22Rv1 (cell line): ENCODE measurements at regions not wholly inside any gene's neighbourhood (a gene's known extent, or its start where the extent isn't known, plus 50 kb on each side); places are given as distances from the start of the nearest gene placed in this dataset.

Source experiments
- H3K27ac ChIP-seq: fragments of 450-650 bp; 2 replicates; pipeline ENCODE4 v1.5.1; 2017
- ZFX ChIP-seq: fragments of 450-650 bp; IDR thresholded peaks from 2 replicates; pipeline ENCODE4 v1.6.1; 2017; ENCODE audit warnings: antibody characterized with exemption, borderline replicate concordance
- TF ChIP-seq, protein P1 (sequence below): fragments of 450-650 bp; IDR thresholded peaks from 2 replicates; pipeline ENCODE4 v1.5.1; 2017; ENCODE audit warnings: mild to moderate bottlenecking

GRCh38 chr2:120958623-120959366 lies 223.1 kb downstream of the GLI2 start:
- TF ChIP-seq, protein P1, sequence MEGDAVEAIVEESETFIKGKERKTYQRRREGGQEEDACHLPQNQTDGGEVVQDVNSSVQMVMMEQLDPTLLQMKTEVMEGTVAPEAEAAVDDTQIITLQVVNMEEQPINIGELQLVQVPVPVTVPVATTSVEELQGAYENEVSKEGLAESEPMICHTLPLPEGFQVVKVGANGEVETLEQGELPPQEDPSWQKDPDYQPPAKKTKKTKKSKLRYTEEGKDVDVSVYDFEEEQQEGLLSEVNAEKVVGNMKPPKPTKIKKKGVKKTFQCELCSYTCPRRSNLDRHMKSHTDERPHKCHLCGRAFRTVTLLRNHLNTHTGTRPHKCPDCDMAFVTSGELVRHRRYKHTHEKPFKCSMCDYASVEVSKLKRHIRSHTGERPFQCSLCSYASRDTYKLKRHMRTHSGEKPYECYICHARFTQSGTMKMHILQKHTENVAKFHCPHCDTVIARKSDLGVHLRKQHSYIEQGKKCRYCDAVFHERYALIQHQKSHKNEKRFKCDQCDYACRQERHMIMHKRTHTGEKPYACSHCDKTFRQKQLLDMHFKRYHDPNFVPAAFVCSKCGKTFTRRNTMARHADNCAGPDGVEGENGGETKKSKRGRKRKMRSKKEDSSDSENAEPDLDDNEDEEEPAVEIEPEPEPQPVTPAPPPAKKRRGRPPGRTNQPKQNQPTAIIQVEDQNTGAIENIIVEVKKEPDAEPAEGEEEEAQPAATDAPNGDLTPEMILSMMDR, result peak; percentile 31
- no peak for TF ChIP-seq ZFX
- no peak overlapping the region for H3K27ac ChIP-seq

- no peak for TF ChIP-seq ZFX
- TF ChIP-seq, protein P1, result no peak
- H3K27ac ChIP-seq, result no peak overlapping the region
These were observed 223.8 kb downstream of the GLI2 start for GRCh38 chr2:120959426-120959825.

DNA sequence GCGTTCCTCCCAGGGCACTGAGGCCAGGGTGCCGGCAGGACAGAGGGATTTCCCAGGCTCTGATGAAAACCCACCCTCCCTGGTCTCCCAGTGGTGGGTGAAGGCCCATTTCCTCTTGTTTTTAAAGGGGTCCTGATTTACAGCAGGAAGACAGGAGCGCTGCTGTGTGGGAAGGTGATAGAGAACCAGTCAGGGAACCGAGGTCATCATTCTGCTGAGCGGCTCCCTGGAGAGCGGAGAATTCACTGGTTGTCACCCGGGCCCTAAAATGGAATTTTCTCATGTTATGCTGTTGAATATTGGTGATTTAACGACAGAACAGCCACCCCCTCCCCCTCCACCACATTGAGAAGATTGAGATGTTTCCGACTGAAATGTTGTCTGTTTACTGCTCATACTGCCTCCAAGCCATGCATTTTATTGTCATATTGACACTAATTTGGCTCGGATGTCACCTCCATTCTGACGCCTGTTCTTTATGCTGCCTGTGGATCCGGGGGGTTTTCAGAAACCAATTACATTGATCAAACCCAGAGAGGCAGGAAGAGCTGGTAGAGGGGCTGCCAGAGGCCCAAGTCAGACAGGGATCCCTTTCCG lies 225.2 kb downstream of the GLI2 start:
- no peak for TF ChIP-seq ZFX
- TF ChIP-seq, protein P1, result no peak
- no peak overlapping the region for H3K27ac ChIP-seq

GRCh38 chr2:120961396-120961795 lies 225.7 kb downstream of the GLI2 start:
- TF ChIP-seq ZFX, result no peak
- TF ChIP-seq, protein P1, result no peak
- no peak overlapping the region for H3K27ac ChIP-seq

GRCh38 chr2:120963997-120964705 lies 228.5 kb downstream of the GLI2 start:
- TF ChIP-seq, protein P1, result no peak

DNA sequence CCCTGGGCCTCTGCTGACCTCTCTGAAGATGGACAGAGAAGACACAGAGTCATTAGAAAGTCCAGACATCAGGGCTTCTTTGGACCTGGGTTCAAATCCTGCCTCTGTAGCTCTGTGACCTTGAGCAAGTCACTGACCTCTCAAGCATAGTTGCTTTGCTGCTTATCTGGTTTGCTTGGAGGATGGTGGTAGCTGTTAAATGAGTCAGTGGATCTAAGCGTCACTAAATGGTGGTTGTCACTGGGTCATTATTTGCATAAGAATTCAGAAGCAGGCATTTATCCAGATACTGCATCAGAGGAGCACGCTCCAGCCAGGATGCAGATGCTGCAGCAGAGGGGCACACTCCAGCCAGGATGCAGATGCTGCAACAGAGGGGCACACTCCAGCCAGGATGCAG lies 229.2 kb downstream of the GLI2 start:
- TF ChIP-seq, protein P1, result no peak
- TF ChIP-seq ZFX, result no peak
- no peak overlapping the region for H3K27ac ChIP-seq

More at GRCh38 chr2:120963997-120964705, 228.5 kb downstream of the GLI2 start:
- H3K27ac ChIP-seq, result no peak overlapping the region
